Adrenal gland (tissue), 5 donors: ENCODE measurements at regions not wholly inside any gene's neighbourhood (a gene's known extent, or its start where the extent isn't known, plus 50 kb on each side); places are given as distances from the start of the nearest gene placed in this dataset.

Experiments used
- CTCF ChIP-seq, 6 experiments: fragments of 450-650 bp in 4 of 6; fragments of 200-600 bp in 2 of 6; sonication (generic) in 1 of 6; IDR thresholded peaks; 1 replicate in 5 of 6; 2 replicates in 1 of 6; pipeline versions ENCODE4 v1.5.1 to v1.8.0; 2016 to 2021; ENCODE audit warnings: antibody characterized with exemption in 6 of 6, mild to moderate bottlenecking in 2 of 6, moderate library complexity in 1 of 6
- POLR2A ChIP-seq, 2 donors: fragments of 450-650 bp; IDR thresholded peaks; one replicate each; pipeline ENCODE4 v1.6.1; 2017; ENCODE audit warnings: antibody characterized with exemption in 2 of 2, mild to moderate bottlenecking in 2 of 2, moderate library complexity in 1 of 2
- donor health status: DM: no; HTN: no; CAD: no.

- TF ChIP-seq POLR2A (IDR thresholded peaks at IDR 0.05), result no peak
- no peak for TF ChIP-seq CTCF (IDR thresholded peaks at IDR 0.05)
Measured at GRCh38 chr21:28747464-28747863, 245.2 kb downstream of the LTN1 start.
